ENCODE measurements at regions not wholly inside any gene's neighbourhood (a gene's known extent, or its start where the extent isn't known, plus 50 kb on each side); places are given as distances from the start of the nearest gene placed in this dataset.

- H2AFZ ChIP-seq (ENCODE audit: insufficient read depth, low read depth, low read length, poor library complexity, severe bottlenecking): no peak overlapping the region
- peaks cover 18% of the 10 kb centered on the region for H3K4me1 Mint-ChIP-seq
Measured at GRCh38 chr17:13418891-13419290, 182.8 kb downstream of the HS3ST3A1 start.

DNA sequence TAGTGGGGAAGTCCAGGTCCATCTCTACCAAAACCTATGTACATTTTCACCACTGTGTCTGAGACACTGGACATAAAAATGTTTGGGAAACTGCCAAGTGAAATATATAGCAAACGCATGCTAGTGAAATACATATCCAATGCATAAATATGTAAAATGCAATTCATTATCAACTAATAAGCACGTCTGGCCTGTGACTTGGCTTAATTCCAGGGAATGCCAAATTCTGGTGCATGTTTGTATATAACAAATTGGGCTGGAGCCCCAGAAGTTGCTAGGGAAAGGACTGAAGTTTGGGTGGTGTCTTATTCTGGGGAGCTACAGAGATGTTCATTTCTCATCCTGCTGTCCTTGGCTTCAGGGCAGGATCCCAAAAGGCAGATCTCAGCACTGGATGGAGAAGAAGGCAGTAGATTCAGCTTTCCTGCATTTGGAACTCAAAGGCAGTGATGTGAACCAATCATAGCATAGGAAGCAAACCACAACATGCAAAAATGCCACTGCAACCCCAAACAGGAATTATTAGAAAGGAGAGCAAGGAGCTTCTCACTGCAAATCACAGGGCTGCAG, 184.3 kb downstream of the HS3ST3A1 start:
- WGBS (ENCODE audit: insufficient coverage): no CpG with 5 or more reads among the region's 2 CpGs
- no peaks in the 10 kb centered on the region for H4K20me1 ChIP-seq (ENCODE audit: insufficient read depth, low read length)
- no peak overlapping the region for H3K27ac ChIP-seq (ENCODE audit: low read depth in 1 of 2, low read length in 2 of 2)
- no peak overlapping the region for H2AFZ ChIP-seq (ENCODE audit: insufficient read depth, low read depth, low read length, poor library complexity, severe bottlenecking)
- Mint-ChIP-seq H3K9me3 (peaks cover 0 to 7% (median 0%) of the 10 kb centered on the region in 7 donors), H3K27ac (no peak overlapping the region), H3K27me3 (ENCODE audit: low read depth in 3 of 3) (peaks cover 0 to 9% (median 9%) of the 10 kb centered on the region in 3 donors), H3K36me3 (no peaks in the 10 kb centered on the region), H3K4me1 (peaks cover 18% of the 10 kb centered on the region), H3K4me3 (no peak overlapping the region)
- H3K9ac ChIP-seq (ENCODE audit: insufficient read depth, low read length, poor library complexity, severe bottlenecking): no peak overlapping the region
- H3K4me1 ChIP-seq (ENCODE audit: control insufficient read depth in 1 of 2, insufficient read depth in 2 of 2, low read length in 2 of 2): peaks cover 9 to 19% of the 10 kb centered on the region in 2 donors
- H3K9me3 ChIP-seq (replicated peaks in 1 of 2; ENCODE audit: control insufficient read depth in 1 of 2, insufficient read depth in 1 of 2, low read length in 2 of 2): peaks cover 0 to 2% of the 10 kb centered on the region in 2 donors
- DNase-seq: no peak
- TF ChIP-seq, protein P1, sequence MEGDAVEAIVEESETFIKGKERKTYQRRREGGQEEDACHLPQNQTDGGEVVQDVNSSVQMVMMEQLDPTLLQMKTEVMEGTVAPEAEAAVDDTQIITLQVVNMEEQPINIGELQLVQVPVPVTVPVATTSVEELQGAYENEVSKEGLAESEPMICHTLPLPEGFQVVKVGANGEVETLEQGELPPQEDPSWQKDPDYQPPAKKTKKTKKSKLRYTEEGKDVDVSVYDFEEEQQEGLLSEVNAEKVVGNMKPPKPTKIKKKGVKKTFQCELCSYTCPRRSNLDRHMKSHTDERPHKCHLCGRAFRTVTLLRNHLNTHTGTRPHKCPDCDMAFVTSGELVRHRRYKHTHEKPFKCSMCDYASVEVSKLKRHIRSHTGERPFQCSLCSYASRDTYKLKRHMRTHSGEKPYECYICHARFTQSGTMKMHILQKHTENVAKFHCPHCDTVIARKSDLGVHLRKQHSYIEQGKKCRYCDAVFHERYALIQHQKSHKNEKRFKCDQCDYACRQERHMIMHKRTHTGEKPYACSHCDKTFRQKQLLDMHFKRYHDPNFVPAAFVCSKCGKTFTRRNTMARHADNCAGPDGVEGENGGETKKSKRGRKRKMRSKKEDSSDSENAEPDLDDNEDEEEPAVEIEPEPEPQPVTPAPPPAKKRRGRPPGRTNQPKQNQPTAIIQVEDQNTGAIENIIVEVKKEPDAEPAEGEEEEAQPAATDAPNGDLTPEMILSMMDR (IDR thresholded peaks at IDR 0.05): no peak
- H3K4me3 ChIP-seq (replicated peaks in 1 of 3; ENCODE audit: low read depth in 2 of 3, low read length in 3 of 3): no peak overlapping the region
- H3K27me3 ChIP-seq (ENCODE audit: control insufficient read depth in 2 of 2, insufficient read depth in 2 of 2, low read length in 2 of 2): peaks cover 0 to 7% of the 10 kb centered on the region in 2 donors
- H3K4me2 ChIP-seq (replicated peaks; ENCODE audit: extremely low read depth, low read length, poor library complexity, severe bottlenecking): no peak overlapping the region
- intact Hi-C loops (cut with micrococcal nuclease): no loop called here
- H3K36me3 ChIP-seq (replicated peaks in 1 of 2; ENCODE audit: control insufficient read depth in 1 of 2, insufficient read depth in 2 of 2, low read length in 2 of 2): no peaks in the 10 kb centered on the region
- H3K79me2 ChIP-seq (ENCODE audit: insufficient read depth, low read length): no peaks in the 10 kb centered on the region

More at GRCh38 chr17:13418891-13419290, 182.8 kb downstream of the HS3ST3A1 start:
- no peak overlapping the region for H3K9ac ChIP-seq (ENCODE audit: insufficient read depth, low read length, poor library complexity, severe bottlenecking)
- H3K79me2 ChIP-seq (ENCODE audit: insufficient read depth, low read length): no peaks in the 10 kb centered on the region
- Mint-ChIP-seq H3K4me3 (no peak overlapping the region), H3K27me3 (ENCODE audit: low read depth in 3 of 3) (peaks cover 0 to 9% (median 9%) of the 10 kb centered on the region in 3 donors), H3K36me3 (no peaks in the 10 kb centered on the region), H3K27ac (no peak overlapping the region), H3K9me3 (peaks cover 0 to 7% (median 0%) of the 10 kb centered on the region in 7 donors)
- H3K36me3 ChIP-seq (replicated peaks in 1 of 2; ENCODE audit: control insufficient read depth in 1 of 2, insufficient read depth in 2 of 2, low read length in 2 of 2): no peaks in the 10 kb centered on the region
- no peak for DNase-seq
- H3K9me3 ChIP-seq (replicated peaks in 1 of 2; ENCODE audit: control insufficient read depth in 1 of 2, insufficient read depth in 1 of 2, low read length in 2 of 2): peaks cover 0 to 2% of the 10 kb centered on the region in 2 donors
- no peak overlapping the region for H3K4me2 ChIP-seq (replicated peaks; ENCODE audit: extremely low read depth, low read length, poor library complexity, severe bottlenecking)
- H3K27ac ChIP-seq (ENCODE audit: low read depth in 1 of 2, low read length in 2 of 2): no peak overlapping the region
- no peak overlapping the region for H3K4me3 ChIP-seq (replicated peaks in 1 of 3; ENCODE audit: low read depth in 2 of 3, low read length in 3 of 3)
- no CpG with 5 or more reads among the region's 2 CpGs for WGBS (ENCODE audit: insufficient coverage)
- H3K27me3 ChIP-seq (ENCODE audit: control insufficient read depth in 2 of 2, insufficient read depth in 2 of 2, low read length in 2 of 2): peaks cover 0 to 7% of the 10 kb centered on the region in 2 donors
- intact Hi-C loops (cut with micrococcal nuclease): no loop called here
- peaks cover 9 to 19% of the 10 kb centered on the region in 2 donors for H3K4me1 ChIP-seq (ENCODE audit: control insufficient read depth in 1 of 2, insufficient read depth in 2 of 2, low read length in 2 of 2)
- H4K20me1 ChIP-seq (ENCODE audit: insufficient read depth, low read length): no peaks in the 10 kb centered on the region
- TF ChIP-seq, protein P1 (IDR thresholded peaks at IDR 0.05): no peak

All from CD14-positive monocyte (primary cell).